ENCODE measurements at regions not wholly inside any gene's neighbourhood (a gene's known extent, or its start where the extent isn't known, plus 50 kb on each side); places are given as distances from the start of the nearest gene placed in this dataset.

GRCh38 chr11:114977651-114978050 lies 299.3 kb downstream of the NXPE2 start:
- ATAC-seq (ENCODE audit: low FRiP score) = no peak
- TF ChIP-seq CTCF (IDR thresholded peaks at IDR 0.05) = no peak
- DNase-seq (ENCODE audit: low spot score) = no peak

GRCh38 chr11:114982141-114982540 lies 303.8 kb downstream of the NXPE2 start:
- no peak for DNase-seq (ENCODE audit: low spot score)
- TF ChIP-seq CTCF (IDR thresholded peaks at IDR 0.05) = no peak
- no peak for ATAC-seq (ENCODE audit: low FRiP score)

- TF ChIP-seq CTCF (IDR thresholded peaks at IDR 0.05) = no peak
- ATAC-seq (ENCODE audit: low FRiP score) (no peak), DNase-seq (ENCODE audit: low spot score) (no peak)
These were observed 306.4 kb downstream of the NXPE2 start for GRCh38 chr11:114984611-114985163.

- ATAC-seq (ENCODE audit: low FRiP score) (no peak), DNase-seq (ENCODE audit: low spot score) (no peak)
- TF ChIP-seq CTCF (IDR thresholded peaks at IDR 0.05) = no peak
These were observed 308.0 kb downstream of the NXPE2 start for GRCh38 chr11:114986365-114986764.

GRCh38 chr11:114987186-114987760 lies 308.9 kb downstream of the NXPE2 start:
- no peak for ATAC-seq (ENCODE audit: low FRiP score)
- no peak for TF ChIP-seq CTCF (IDR thresholded peaks at IDR 0.05)
- no peak for DNase-seq (ENCODE audit: low spot score)

GRCh38 chr11:114988644-114989043 lies 310.3 kb downstream of the NXPE2 start:
- ATAC-seq (ENCODE audit: low FRiP score) (no peak), DNase-seq (ENCODE audit: low spot score) (no peak)
- no peak for TF ChIP-seq CTCF (IDR thresholded peaks at IDR 0.05)

GRCh38 chr11:114989536-114989935 lies 311.2 kb downstream of the NXPE2 start:
- DNase-seq (ENCODE audit: low spot score) = no peak
- ATAC-seq (ENCODE audit: low FRiP score) = no peak

More at GRCh38 chr11:114989536-114989935, 311.2 kb downstream of the NXPE2 start:
- no peak for TF ChIP-seq CTCF (IDR thresholded peaks at IDR 0.05)

All from omental fat pad (tissue), 3 donors.